ENCODE measurements at regions not wholly inside any gene's neighbourhood (a gene's known extent, or its start where the extent isn't known, plus 50 kb on each side); places are given as distances from the start of the nearest gene placed in this dataset.

DNA sequence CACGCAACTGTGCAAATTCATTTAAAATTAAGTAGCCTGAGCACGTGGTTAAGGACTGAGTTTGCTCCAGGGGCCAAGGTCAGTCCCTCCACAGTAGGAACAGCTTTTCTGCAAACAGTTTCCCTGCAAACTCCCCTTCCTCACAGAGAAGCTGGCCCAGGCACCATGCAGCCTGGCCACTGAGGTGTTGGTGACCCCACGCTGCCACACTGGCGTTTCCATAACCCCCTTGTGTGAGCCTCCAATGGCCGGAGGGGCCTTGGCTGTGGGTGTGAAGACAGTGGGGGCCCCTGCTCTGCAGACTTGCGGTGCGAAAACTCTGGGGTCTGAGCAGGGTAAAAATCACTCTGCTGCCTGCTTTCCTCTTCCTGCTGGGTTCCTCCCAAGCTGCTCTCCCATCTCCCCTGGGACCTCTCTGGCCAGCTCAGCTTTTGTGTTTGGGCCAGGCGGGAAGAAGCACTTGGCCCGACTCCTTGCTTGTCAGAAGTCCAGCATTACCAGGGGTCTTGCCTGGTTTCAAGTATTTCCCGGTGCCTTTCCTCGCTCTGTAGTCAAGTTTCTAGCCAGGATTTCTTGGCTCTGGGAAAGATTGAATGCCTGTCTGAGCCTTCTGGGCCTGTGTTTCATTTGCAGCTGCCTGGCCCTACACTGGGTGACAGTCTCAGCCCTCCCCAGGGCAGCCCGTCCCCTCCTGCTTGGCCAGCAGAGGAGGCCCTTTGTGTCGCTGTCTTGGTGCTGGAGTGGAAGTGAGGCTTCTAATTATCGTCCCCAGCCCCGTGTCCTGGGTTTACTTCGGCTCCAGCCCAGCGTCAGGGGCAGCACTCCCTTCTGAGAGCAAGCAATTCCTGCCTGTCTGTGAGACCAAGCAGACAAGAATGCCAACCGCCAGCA lies 131.4 kb upstream of the SLC1A4 start:
- Histone ChIP-seq H3K4me1 (peaks cover 22 to 56% (median 37%) of the 10 kb centered on the region in 4 donors), H3K27me3 (no peaks in the 10 kb centered on the region), H3K27ac (peak overlapping the region; percentile 95 to 97 (median 96)), H3K9me3 (no peaks in the 10 kb centered on the region), H3K4me3 (no peak overlapping the region), H3K36me3 (no peaks in the 10 kb centered on the region)
- peak in 2 of 3 donors; percentile 7 to 18 for TF ChIP-seq POLR2AphosphoS5 (IDR thresholded peaks at IDR 0.05)
- TF ChIP-seq EP300 (IDR thresholded peaks at IDR 0.05; ENCODE audit: low read depth): no peak
- DNase-seq: no peak
- 70 to 79% methylated on average over 4 to 18 of the region's 18 CpGs for WGBS, 2 donors (ENCODE audit: low coverage in 1 of 2)
- in situ Hi-C loops (cut with MboI; ENCODE audit: low pct_ligation_motif_present in 1 of 4, low pct_unique_long_range_greater_than_20kb in 1 of 4, low sequenced_read_pairs in 3 of 4): no loop called here
- intact Hi-C loops (cut with DNase I; ENCODE audit: low total_unique reads): loop anchor here (2.0 kb wide), 1 partner anchor 213 kb away; no protein-coding TSS in a partner anchor

DNA sequence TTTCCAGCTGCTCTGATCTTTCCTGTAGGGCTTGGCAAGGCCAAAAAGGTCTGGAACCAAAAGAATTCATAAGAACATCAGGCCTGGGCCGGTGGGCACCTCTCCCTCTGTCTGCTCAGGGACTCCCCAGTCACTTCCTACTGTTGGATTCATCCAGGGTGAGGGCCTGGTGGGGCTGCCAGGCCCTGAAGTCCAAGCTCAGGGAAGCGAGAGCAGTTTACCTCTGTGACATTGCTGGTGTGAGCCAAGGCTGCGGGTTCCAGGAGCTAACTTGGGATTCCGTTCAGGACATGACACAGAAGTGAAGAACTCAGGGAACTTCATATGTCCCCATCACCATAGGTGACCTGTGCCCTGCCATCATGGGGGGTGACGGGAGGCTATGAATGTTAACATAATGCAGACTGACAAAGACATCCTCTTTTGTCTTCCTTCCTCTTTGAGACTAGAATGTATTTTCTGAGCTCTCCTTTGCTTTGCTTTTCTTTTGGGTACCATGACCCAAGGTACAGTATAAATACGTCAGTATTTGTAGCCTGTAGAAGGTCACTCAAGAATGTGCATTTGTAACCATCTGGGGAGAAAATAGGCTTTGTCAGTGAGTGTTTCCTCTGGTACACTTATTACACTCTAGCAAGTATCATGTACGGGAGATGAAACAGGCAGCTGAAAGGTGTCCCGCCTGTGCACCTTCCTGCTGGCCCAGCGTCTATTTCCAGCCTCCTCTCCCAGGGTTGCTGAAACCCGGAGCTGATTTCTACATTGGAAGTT lies 130.5 kb upstream of the SLC1A4 start:
- Histone ChIP-seq H3K9me3 (no peaks in the 10 kb centered on the region), H3K4me3 (peak overlapping the region in 3 of 4 donors; percentile 37 to 53 (median 39)), H3K27me3 (no peaks in the 10 kb centered on the region), H3K4me1 (peaks cover 22 to 51% (median 37%) of the 10 kb centered on the region in 4 donors), H3K36me3 (no peaks in the 10 kb centered on the region), H3K27ac (peak overlapping the region; percentile 95 to 97 (median 96))
- DNase-seq: peak; percentile 24
- WGBS, 2 donors (ENCODE audit: low coverage in 1 of 2): 16 to 40% methylated on average over 2 to 10 of the region's 10 CpGs
- no peak for TF ChIP-seq CTCF (IDR thresholded peaks at IDR 0.05)
- no peak for TF ChIP-seq POLR2A (IDR thresholded peaks at IDR 0.05)
- no peak for TF ChIP-seq POLR2AphosphoS5 (IDR thresholded peaks at IDR 0.05)
- no peak for TF ChIP-seq EP300 (IDR thresholded peaks at IDR 0.05; ENCODE audit: low read depth)
- intact Hi-C loops (cut with DNase I; ENCODE audit: low total_unique reads): loop anchor here (2.0 kb wide), 1 partner anchor 214 kb away; no protein-coding TSS in a partner anchor
- in situ Hi-C loops (cut with MboI; ENCODE audit: low pct_ligation_motif_present in 1 of 4, low pct_unique_long_range_greater_than_20kb in 1 of 4, low sequenced_read_pairs in 3 of 4): no loop called here

DNA sequence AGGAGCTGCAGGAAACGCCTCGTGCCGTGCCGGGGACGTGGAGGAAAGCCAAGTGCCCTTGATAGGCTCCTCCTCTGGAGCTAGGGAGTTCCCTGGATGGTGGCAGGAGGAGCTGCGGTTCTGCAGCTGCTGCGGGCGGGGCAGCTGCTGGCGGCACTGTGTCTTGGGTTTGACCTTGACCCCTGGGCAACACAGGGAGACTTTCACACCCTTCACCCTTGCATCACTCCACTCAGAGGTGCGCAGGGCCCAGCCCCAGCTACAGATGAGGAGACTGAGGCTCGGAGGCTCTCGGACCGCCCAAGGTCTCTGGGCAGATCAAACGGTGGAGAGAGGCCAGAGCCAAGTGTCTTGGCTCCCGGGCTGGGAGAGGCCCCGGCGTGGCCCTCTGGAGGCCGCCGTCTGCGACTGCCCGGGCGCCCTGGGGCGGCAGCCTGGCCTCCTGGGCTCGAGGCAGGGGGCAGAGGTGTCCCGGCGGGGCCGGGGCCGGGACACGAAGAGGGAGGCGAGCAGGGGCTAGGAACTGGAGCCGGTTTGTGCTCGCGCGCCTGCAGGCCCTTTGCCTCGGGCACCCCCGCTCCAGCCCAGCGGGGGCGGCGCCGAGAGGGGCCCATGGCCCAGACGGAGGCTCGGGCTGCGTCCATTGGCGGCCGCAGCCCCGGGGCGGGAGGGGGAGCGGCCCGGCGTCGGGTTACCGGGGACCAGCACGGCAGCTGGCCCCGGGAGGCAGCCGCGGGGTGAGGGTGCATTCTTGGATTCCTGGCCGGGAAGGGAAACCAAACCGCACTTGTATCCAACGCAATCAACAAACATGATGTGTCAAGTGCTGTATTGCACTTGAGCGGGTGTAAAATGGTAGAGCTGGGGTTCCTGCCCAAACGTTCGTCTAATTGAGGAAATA lies 129.6 kb upstream of the SLC1A4 start:
- no peaks in the 10 kb centered on the region for H3K36me3 ChIP-seq
- in situ Hi-C loops (cut with MboI; ENCODE audit: low pct_ligation_motif_present in 1 of 4, low pct_unique_long_range_greater_than_20kb in 1 of 4, low sequenced_read_pairs in 3 of 4): loop anchor here (5.0 to 10.0 kb wide), 5 partner anchors 105 to 265 kb away; no protein-coding TSS in a partner anchor

More for the DNA sequence above, 129.6 kb upstream of the SLC1A4 start:
- peak; percentile 94 for DNase-seq
- no peaks in the 10 kb centered on the region for H3K9me3 ChIP-seq
- H3K27me3 ChIP-seq: no peaks in the 10 kb centered on the region
- WGBS, 2 donors (ENCODE audit: low coverage in 1 of 2): 10% methylated on average over 48 of the region's 62 CpGs; no CpG with 5 or more reads in 1 of the 2 donors
- peaks cover 22 to 50% (median 37%) of the 10 kb centered on the region in 4 donors for H3K4me1 ChIP-seq
- peak overlapping the region; percentile 5 to 53 (median 38) for H3K4me3 ChIP-seq
- peak overlapping the region; percentile 95 to 97 (median 96) for H3K27ac ChIP-seq
- intact Hi-C loops (cut with DNase I; ENCODE audit: low total_unique reads): loop anchor here (2.0 to 5.0 kb wide), 2 partner anchors 107 to 215 kb away; no protein-coding TSS in a partner anchor
- TF ChIP-seq EP300 (IDR thresholded peaks at IDR 0.05; ENCODE audit: low read depth) (no peak), CTCF (IDR thresholded peaks at IDR 0.05) (peak in 2 of 5 experiments; percentile 18 to 40), POLR2A (IDR thresholded peaks at IDR 0.05) (peak; percentile 70), POLR2AphosphoS5 (IDR thresholded peaks at IDR 0.05) (peak; percentile 66 to 84 (median 84))

Measured in transverse colon (tissue), 4 donors.